Kidney (tissue), 13 donors: ENCODE measurements at regions not wholly inside any gene's neighbourhood (a gene's known extent, or its start where the extent isn't known, plus 50 kb on each side); places are given as distances from the start of the nearest gene placed in this dataset.

Source experiments
- DNase-seq, 5 donors: peaks; one replicate each; pipeline ENCODE4 v3.0.0-alpha.2; 2013 to 2020
- FAIRE-seq: peaks from 2 replicates; lab custom pipeline; 2012; peaks lifted over from hg19 to GRCh38; lab: Jason Lieb, UNC
- H3K27ac ChIP-seq, 2 donors: one replicate each; pipeline ENCODE4 v1.7.0; 2013; ENCODE audit warnings: low read depth in 2 of 2, low read length in 2 of 2, inconsistent platforms in 1 of 2
- H3K27me3 ChIP-seq: one replicate; pipeline ENCODE4 v1.7.1; 2013; ENCODE audit warnings: low read length, inconsistent platforms; ENCODE audit not compliant: control insufficient read depth, insufficient read depth
- H3K36me3 ChIP-seq, 3 donors: one replicate each; pipeline versions ENCODE4 v1.7.0 to v1.7.1; 2013; ENCODE audit warnings: low read length in 3 of 3, control low read depth in 1 of 3, inconsistent platforms in 1 of 3; ENCODE audit not compliant: insufficient read depth in 3 of 3, control insufficient read depth in 2 of 3
- H3K4me1 ChIP-seq, 3 donors: one replicate each; pipeline versions ENCODE4 v1.7.0 to v1.7.1; 2013; ENCODE audit warnings: low read length in 3 of 3, inconsistent platforms in 1 of 3, low read depth in 1 of 3; ENCODE audit not compliant: control insufficient read depth in 2 of 3, insufficient read depth in 2 of 3
- H3K4me3 ChIP-seq, 3 donors: one replicate each; pipeline versions ENCODE4 v1.7.0 to v1.8.1; 2013; ENCODE audit warnings: low read length in 3 of 3, control low read depth in 1 of 3, inconsistent platforms in 1 of 3
- H3K9ac ChIP-seq, 3 donors: one replicate each; pipeline versions ENCODE4 v1.7.0 to v1.7.1; 2013; ENCODE audit warnings: low read length in 3 of 3, control low read depth in 1 of 3, inconsistent platforms in 1 of 3
- H3K9me3 ChIP-seq, 3 donors: one replicate each; pipeline versions ENCODE4 v1.7.0 to v1.7.1; 2013; ENCODE audit warnings: low read length in 3 of 3, control low read depth in 1 of 3, inconsistent platforms in 1 of 3; ENCODE audit not compliant: control insufficient read depth in 2 of 3, insufficient read depth in 1 of 3
- intact Hi-C: fragments of 100-400 bp; cut with DNase I; formaldehyde crosslinking; loops from one replicate; pipeline ENCODE4 v1.11.1; 2022
- TF ChIP-seq, protein P1 (sequence below): IDR thresholded peaks from 3 replicates; pipeline ENCODE4 v1.5.1; 2012; ENCODE audit warnings: mild to moderate bottlenecking, moderate library complexity, borderline replicate concordance; ENCODE audit not compliant: insufficient read depth; ENCODE audit errors: extremely low read depth
- donor health status: control.
- donor health status: control.
- donor health status: control.
- donor health status: control.
- donor health status: control.
- donor health status: DM: yes; HTN: yes; CAD: no.
- donor health status: Normal renal cell carcinoma (clear cell type).

DNA sequence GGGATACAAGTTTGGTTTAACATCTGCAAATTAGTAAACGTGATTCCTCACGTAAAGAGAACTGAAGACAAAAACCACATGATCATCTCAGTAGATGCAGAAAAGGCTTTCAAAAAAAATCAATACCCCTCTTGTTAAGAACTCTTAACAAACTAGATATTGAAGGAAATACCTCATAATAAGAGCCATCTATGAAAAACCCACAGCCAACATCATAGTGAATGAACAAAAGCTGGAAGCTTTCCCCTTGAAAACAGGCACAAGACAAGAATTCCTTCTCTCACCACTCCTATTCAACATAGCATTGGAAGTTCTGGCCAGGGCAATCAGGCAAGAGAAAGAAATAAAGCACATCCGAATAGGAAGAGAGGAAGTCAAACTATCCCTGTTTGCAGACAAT, 160.5 kb downstream of the CSNK2A3 start:
- Histone ChIP-seq H3K9ac (no peak overlapping the region), H3K4me1 (no peaks in the 10 kb centered on the region), H3K4me3 (no peak overlapping the region), H3K27ac (no peak overlapping the region), H3K27me3 (no peaks in the 10 kb centered on the region), H3K9me3 (peaks cover 0 to 10% (median 0%) of the 10 kb centered on the region in 3 donors), H3K36me3 (no peaks in the 10 kb centered on the region)
- intact Hi-C loops = no loop called here
- DNase-seq = no peak
- TF ChIP-seq, protein P1, sequence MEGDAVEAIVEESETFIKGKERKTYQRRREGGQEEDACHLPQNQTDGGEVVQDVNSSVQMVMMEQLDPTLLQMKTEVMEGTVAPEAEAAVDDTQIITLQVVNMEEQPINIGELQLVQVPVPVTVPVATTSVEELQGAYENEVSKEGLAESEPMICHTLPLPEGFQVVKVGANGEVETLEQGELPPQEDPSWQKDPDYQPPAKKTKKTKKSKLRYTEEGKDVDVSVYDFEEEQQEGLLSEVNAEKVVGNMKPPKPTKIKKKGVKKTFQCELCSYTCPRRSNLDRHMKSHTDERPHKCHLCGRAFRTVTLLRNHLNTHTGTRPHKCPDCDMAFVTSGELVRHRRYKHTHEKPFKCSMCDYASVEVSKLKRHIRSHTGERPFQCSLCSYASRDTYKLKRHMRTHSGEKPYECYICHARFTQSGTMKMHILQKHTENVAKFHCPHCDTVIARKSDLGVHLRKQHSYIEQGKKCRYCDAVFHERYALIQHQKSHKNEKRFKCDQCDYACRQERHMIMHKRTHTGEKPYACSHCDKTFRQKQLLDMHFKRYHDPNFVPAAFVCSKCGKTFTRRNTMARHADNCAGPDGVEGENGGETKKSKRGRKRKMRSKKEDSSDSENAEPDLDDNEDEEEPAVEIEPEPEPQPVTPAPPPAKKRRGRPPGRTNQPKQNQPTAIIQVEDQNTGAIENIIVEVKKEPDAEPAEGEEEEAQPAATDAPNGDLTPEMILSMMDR = no peak
- FAIRE-seq = no peak

DNA sequence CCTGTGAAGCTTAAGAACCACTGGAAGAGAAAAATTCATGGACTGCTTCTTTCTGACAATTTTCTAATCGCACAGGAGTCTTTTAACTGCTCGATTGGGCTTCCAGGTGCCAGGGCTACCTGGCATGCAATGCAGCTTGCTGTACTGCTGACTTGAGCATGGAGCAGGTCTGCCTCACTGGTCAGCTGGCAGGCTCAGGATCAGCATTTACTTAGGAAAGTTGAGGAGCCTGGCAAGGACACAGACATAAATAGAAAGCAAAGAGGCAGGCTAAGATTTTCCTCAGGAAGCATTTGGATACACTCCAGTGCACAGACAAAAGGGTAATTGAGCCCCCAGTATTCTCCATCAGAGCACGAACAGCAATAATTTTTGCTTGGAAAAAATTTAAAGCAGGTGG, 163.5 kb downstream of the CSNK2A3 start:
- FAIRE-seq = no peak
- H3K27ac ChIP-seq = no peak overlapping the region
- TF ChIP-seq, protein P1 = no peak
- DNase-seq = no peak
- no peak overlapping the region for H3K4me3 ChIP-seq
- H3K9me3 ChIP-seq = peaks cover 0 to 10% (median 0%) of the 10 kb centered on the region in 3 donors
- H3K36me3 ChIP-seq = no peaks in the 10 kb centered on the region
- H3K27me3 ChIP-seq = no peaks in the 10 kb centered on the region
- no peak overlapping the region for H3K9ac ChIP-seq
- H3K4me1 ChIP-seq = no peaks in the 10 kb centered on the region
- intact Hi-C loops = no loop called here

DNA sequence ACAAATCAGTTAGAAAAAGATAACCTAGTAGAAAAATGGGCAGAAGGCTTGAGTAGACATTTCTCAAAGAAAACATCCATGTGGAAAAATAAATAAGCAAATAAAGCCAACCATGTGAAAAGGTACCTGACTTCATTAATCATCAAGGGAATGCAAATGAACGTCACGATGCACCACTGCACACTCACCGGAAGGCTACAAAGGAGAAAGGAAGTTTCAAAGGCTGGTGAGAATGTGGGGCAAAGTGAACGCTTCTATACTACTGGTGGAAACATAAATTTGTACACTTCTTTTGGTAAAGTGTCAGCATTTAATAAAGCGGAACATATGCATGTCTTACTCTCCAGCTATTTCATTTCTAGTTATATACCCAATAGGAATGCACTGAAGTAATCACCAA, 166.8 kb downstream of the CSNK2A3 start:
- H3K4me3 ChIP-seq = no peak overlapping the region
- H3K9ac ChIP-seq = no peak overlapping the region
- H3K27ac ChIP-seq = no peak overlapping the region
- H3K9me3 ChIP-seq = peaks cover 0 to 8% (median 0%) of the 10 kb centered on the region in 3 donors
- TF ChIP-seq, protein P1 = no peak
- H3K27me3 ChIP-seq = no peaks in the 10 kb centered on the region
- H3K4me1 ChIP-seq = no peaks in the 10 kb centered on the region
- no peaks in the 10 kb centered on the region for H3K36me3 ChIP-seq
- FAIRE-seq (peak; percentile 8), DNase-seq (peak in 2 of 5 donors; percentile 75 to 76)
- intact Hi-C loops = no loop called here

DNA sequence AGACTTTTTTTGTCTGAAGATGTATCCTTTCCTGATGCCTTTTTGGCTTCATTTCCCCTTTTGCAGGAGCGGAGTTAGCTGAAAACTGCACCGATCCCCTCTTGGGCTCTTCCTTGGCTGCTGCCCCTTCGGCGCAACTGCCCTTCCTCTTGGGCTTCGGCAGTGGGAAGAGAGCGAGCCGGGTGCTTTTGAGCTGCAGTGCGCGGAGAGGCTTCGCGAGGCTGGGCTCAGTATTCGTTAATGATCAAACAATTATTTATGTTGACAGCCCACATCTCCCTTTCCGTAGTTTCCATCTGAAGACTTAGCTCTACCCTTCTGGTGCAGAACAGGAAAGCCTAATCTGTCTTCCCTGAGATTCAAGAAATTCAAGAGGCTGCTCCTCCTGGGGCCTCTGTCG, 170.8 kb downstream of the CSNK2A3 start:
- H3K27me3 ChIP-seq = no peaks in the 10 kb centered on the region
- DNase-seq = peak in 3 of 5 donors; percentile 48 to 73 (median 68)
- H3K9ac ChIP-seq = no peak overlapping the region
- no peak overlapping the region for H3K4me3 ChIP-seq
- intact Hi-C loops = no loop called here
- TF ChIP-seq, protein P1 = no peak
- no peak overlapping the region for H3K27ac ChIP-seq
- H3K36me3 ChIP-seq = no peaks in the 10 kb centered on the region
- H3K9me3 ChIP-seq = no peaks in the 10 kb centered on the region
- FAIRE-seq = no peak
- H3K4me1 ChIP-seq = peaks cover 0 to 4% (median 0%) of the 10 kb centered on the region in 3 donors
